ENCODE measurements at regions not wholly inside any gene's neighbourhood (a gene's known extent, or its start where the extent isn't known, plus 50 kb on each side); places are given as distances from the start of the nearest gene placed in this dataset.

DNA sequence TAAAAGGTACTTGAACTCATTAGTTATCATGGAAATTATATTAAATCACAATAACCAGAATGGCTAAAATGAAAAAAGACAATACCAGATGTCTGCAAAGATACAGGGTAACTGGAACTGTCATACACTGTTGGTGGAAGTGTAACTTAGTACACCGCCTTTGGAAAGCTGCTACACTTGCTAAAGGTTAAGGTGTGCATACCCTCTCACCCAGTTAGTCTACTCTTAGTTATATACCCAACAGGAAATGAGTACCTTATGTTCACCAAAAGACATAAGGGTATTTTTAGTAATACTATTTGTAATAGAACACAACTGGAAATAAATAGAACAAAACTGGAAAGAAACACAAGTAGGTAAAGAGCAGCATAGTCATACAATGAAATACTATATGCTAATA lies 155.8 kb upstream of the THUMPD2 start:
- TF ChIP-seq, protein P1, sequence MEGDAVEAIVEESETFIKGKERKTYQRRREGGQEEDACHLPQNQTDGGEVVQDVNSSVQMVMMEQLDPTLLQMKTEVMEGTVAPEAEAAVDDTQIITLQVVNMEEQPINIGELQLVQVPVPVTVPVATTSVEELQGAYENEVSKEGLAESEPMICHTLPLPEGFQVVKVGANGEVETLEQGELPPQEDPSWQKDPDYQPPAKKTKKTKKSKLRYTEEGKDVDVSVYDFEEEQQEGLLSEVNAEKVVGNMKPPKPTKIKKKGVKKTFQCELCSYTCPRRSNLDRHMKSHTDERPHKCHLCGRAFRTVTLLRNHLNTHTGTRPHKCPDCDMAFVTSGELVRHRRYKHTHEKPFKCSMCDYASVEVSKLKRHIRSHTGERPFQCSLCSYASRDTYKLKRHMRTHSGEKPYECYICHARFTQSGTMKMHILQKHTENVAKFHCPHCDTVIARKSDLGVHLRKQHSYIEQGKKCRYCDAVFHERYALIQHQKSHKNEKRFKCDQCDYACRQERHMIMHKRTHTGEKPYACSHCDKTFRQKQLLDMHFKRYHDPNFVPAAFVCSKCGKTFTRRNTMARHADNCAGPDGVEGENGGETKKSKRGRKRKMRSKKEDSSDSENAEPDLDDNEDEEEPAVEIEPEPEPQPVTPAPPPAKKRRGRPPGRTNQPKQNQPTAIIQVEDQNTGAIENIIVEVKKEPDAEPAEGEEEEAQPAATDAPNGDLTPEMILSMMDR (IDR thresholded peaks at IDR 0.05): no peak
- TF ChIP-seq POLR2A (IDR thresholded peaks at IDR 0.05): no peak
